ENCODE measurements at regions not wholly inside any gene's neighbourhood (a gene's known extent, or its start where the extent isn't known, plus 50 kb on each side); places are given as distances from the start of the nearest gene placed in this dataset.
"Not testable (repeated sequence)": the region's sequence is repeated elsewhere in the genome, so short reads cannot be mapped to it uniquely, and the experiment has no call there.

DNA sequence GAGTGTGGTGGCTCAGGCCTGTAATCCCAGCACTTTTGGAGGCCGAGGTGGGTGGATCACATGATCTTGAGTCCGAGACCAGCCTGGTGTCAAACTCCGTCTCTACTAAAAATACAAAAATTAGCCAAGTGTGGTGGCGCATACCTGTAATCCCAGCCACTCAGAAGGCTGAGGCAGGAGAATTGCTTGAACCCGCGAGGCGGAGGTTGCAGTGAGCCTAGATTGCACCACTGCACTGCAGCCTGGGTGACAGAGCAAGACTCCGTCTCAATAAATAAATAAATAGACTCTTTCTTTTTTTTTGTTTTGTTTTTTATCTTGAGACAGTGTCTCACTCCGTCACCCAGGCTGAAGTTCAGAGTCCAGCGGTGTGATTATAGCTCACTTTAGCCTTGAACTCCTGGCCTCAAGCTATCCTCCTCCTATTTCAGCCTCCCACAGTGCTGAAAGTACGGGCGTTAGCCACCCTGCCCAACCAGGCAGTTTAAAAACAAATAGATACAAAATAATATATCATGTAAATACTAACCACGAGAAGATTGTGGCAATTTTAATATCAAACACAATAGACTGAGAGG is 1158.0 kb upstream of the TMEFF2 start:
- H3K79me2 ChIP-seq (ENCODE audit: insufficient read depth, low read length); CTCF ChIA-PET (ENCODE audit: low intra/inter-chr PET ratio, low total read pairs); BruUV-seq (replicated peaks); H3K9me3 ChIP-seq (ENCODE audit: low read length); in situ Hi-C loops (cut with HindIII; ENCODE audit: extremely low pct_ligation_motif_present, low pct_unique_long_range_greater_than_20kb); H3K36me3 ChIP-seq (replicated peaks in 1 of 2; ENCODE audit: control insufficient read depth in 1 of 2, insufficient read depth in 2 of 2, low read length in 2 of 2); H3K9ac ChIP-seq (ENCODE audit: insufficient read depth, low read depth, low read length); H2AFZ ChIP-seq (ENCODE audit: low read length); H3K4me3 ChIP-seq (replicated peaks in 1 of 3; ENCODE audit: insufficient read depth in 1 of 3, low read depth in 2 of 3, low read length in 3 of 3); POLR2A ChIA-PET; H3K4me1 ChIP-seq (ENCODE audit: insufficient read depth, low read length); H3K27me3 ChIP-seq (ENCODE audit: control insufficient read depth in 1 of 2, insufficient read depth in 2 of 2, low read length in 2 of 2); H4K20me1 ChIP-seq (ENCODE audit: insufficient read depth, low read length); H3K27ac ChIP-seq (ENCODE audit: extremely low read length, insufficient read depth, low read length); intact Hi-C loops (cut with micrococcal nuclease; ENCODE audit: unreplicated experiment); FAIRE-seq; TF ChIP-seq NR2F6 (IDR thresholded peaks at IDR 0.05): not testable (repeated sequence)
- TF ChIP-seq ZNF441 (CRISPR knock-in tag; IDR thresholded peaks at IDR 0.05; ENCODE audit: borderline replicate concordance) (peak; percentile 90), GATAD2A (CRISPR knock-in tag; IDR thresholded peaks at IDR 0.05) (0 out of 2 replicates have a peak, but pooled peaks have one; percentile 22), HNF4A (CRISPR knock-in tag; IDR thresholded peaks at IDR 0.05) (peak; percentile 72), NR2F1 (CRISPR knock-in tag; IDR thresholded peaks at IDR 0.05) (peak; percentile 16 to 51; a peak in 1 of 4 replicates), ZMYM4 (CRISPR knock-in tag; IDR thresholded peaks at IDR 0.05) (peak; percentile 64), RARA (CRISPR knock-in tag; IDR thresholded peaks at IDR 0.05) (peak; percentile 77), POGZ (CRISPR knock-in tag; IDR thresholded peaks at IDR 0.05) (0 out of 2 replicates have a peak, but pooled peaks have one; percentile 40), ZBTB33 (CRISPR knock-in tag; IDR thresholded peaks at IDR 0.05) (peak; percentile 92), ZNF460 (CRISPR knock-in tag; IDR thresholded peaks at IDR 0.05; ENCODE audit: borderline replicate concordance) (peak; percentile 84; the same call in 1 of the 2 replicates), NR2F6 (CRISPR knock-in tag; IDR thresholded peaks at IDR 0.05) (0 out of 2 replicates have a peak, but pooled peaks have one; percentile 27), RXRB (CRISPR knock-in tag; IDR thresholded peaks at IDR 0.05; ENCODE audit: borderline replicate concordance) (0 out of 2 replicates have a peak, but pooled peaks have one; percentile 8)
- TF ChIP-seq, protein P1, sequence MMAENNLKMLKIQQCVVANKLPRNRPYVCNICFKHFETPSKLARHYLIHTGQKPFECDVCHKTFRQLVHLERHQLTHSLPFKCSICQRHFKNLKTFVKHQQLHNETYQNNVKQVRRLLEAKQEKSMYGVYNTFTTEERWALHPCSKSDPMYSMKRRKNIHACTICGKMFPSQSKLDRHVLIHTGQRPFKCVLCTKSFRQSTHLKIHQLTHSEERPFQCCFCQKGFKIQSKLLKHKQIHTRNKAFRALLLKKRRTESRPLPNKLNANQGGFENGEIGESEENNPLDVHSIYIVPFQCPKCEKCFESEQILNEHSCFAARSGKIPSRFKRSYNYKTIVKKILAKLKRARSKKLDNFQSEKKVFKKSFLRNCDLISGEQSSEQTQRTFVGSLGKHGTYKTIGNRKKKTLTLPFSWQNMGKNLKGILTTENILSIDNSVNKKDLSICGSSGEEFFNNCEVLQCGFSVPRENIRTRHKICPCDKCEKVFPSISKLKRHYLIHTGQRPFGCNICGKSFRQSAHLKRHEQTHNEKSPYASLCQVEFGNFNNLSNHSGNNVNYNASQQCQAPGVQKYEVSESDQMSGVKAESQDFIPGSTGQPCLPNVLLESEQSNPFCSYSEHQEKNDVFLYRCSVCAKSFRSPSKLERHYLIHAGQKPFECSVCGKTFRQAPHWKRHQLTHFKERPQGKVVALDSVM (CRISPR knock-in tag; IDR thresholded peaks at IDR 0.05) = peak; percentile 92
- TF ChIP-seq, protein P2, sequence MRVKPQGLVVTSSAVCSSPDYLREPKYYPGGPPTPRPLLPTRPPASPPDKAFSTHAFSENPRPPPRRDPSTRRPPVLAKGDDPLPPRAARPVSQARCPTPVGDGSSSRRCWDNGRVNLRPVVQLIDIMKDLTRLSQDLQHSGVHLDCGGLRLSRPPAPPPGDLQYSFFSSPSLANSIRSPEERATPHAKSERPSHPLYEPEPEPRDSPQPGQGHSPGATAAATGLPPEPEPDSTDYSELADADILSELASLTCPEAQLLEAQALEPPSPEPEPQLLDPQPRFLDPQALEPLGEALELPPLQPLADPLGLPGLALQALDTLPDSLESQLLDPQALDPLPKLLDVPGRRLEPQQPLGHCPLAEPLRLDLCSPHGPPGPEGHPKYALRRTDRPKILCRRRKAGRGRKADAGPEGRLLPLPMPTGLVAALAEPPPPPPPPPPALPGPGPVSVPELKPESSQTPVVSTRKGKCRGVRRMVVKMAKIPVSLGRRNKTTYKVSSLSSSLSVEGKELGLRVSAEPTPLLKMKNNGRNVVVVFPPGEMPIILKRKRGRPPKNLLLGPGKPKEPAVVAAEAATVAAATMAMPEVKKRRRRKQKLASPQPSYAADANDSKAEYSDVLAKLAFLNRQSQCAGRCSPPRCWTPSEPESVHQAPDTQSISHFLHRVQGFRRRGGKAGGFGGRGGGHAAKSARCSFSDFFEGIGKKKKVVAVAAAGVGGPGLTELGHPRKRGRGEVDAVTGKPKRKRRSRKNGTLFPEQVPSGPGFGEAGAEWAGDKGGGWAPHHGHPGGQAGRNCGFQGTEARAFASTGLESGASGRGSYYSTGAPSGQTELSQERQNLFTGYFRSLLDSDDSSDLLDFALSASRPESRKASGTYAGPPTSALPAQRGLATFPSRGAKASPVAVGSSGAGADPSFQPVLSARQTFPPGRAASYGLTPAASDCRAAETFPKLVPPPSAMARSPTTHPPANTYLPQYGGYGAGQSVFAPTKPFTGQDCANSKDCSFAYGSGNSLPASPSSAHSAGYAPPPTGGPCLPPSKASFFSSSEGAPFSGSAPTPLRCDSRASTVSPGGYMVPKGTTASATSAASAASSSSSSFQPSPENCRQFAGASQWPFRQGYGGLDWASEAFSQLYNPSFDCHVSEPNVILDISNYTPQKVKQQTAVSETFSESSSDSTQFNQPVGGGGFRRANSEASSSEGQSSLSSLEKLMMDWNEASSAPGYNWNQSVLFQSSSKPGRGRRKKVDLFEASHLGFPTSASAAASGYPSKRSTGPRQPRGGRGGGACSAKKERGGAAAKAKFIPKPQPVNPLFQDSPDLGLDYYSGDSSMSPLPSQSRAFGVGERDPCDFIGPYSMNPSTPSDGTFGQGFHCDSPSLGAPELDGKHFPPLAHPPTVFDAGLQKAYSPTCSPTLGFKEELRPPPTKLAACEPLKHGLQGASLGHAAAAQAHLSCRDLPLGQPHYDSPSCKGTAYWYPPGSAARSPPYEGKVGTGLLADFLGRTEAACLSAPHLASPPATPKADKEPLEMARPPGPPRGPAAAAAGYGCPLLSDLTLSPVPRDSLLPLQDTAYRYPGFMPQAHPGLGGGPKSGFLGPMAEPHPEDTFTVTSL (CRISPR knock-in tag; IDR thresholded peaks at IDR 0.05; ENCODE audit: borderline replicate concordance) = peak; percentile 52; the same call in 1 of the 2 replicates
- peak; percentile 12 for DNase-seq (ENCODE audit: low spot score)
- peak; percentile 69 for ATAC-seq
- peak overlapping the region; percentile 34; the same call in 1 of the 2 replicates for H3K4me2 ChIP-seq (ENCODE audit: low read depth, low read length)
- WGBS (ENCODE audit: low lambda C conversion rate) = 38% methylated on average over 13 of the region's 13 CpGs
